K562 (cell line): ENCODE measurements at regions not wholly inside any gene's neighbourhood (a gene's known extent, or its start where the extent isn't known, plus 50 kb on each side); places are given as distances from the start of the nearest gene placed in this dataset.

ENCODE experiments used
- ATAC-seq: fragments of 200-7000 bp; cut with Tn5 transposase; 3 replicates; pipeline ENCODE4 v1.9.1; 2020; ENCODE audit warnings: moderate library complexity
- BruUV-seq: library from RNA; stranded (reverse); fragments of 400-500 nt; replicated peaks from 2 replicates; lab custom pipeline; 2021; lab: Mats Ljungman, UMichigan
- CTCF ChIA-PET: fragments of 300-600 bp; formaldehyde crosslinking; extraction: SDS; loops from one replicate; lab custom pipeline; 2021; ENCODE audit warnings: low intra/inter-chr PET ratio; lab: Yijun Ruan, JAX
- POLR2A ChIA-PET: fragments of 300-600, 350-650 bp; sonication (Branson Sonifier 250); formaldehyde crosslinking; extraction: SDS; loops from one replicate; lab custom pipeline; 2021; ENCODE audit warnings: antibody characterized with exemption, inconsistent platforms; lab: Yijun Ruan, JAX
- DNase-seq, 4 experiments: peaks; one replicate each; pipeline versions ENCODE4 v3.0.0 to v3.0.0-alpha.2; 2011 to 2018; ENCODE audit warnings: low spot score in 3 of 4, mixed read lengths in 3 of 4; ENCODE audit errors: extremely low read depth in 1 of 4
- FAIRE-seq: peaks from 2 replicates; lab custom pipeline; 2011; peaks lifted over from hg19 to GRCh38; lab: Jason Lieb, UNC
- H2AFZ ChIP-seq: 2 replicates; pipeline ENCODE4 v1.6.0; 2011; ENCODE audit warnings: low read depth, low read length, control low read depth, inconsistent platforms
- H3K27ac ChIP-seq: fragments of 200-600 bp; 3 replicates; pipeline ENCODE4 v1.8.0; 2011; ENCODE audit warnings: low read depth, mild to moderate bottlenecking, control low read depth, inconsistent platforms, low read length, moderate library complexity, mixed read lengths; ENCODE audit errors: extremely low read depth
- H3K27me3 ChIP-seq, 2 experiments: fragments of 300-600 bp in 1 of 2; 2 replicates in 1 of 2; 3 replicates in 1 of 2; pipeline versions ENCODE4 v1.6.0 to v1.8.0; 2011; ENCODE audit warnings: inconsistent platforms in 2 of 2, low read length in 2 of 2, mild to moderate bottlenecking in 1 of 2, mixed read lengths in 1 of 2, moderate library complexity in 1 of 2; ENCODE audit not compliant: control insufficient read depth in 2 of 2, insufficient read depth in 2 of 2
- H3K36me3 ChIP-seq: fragments of 300-600 bp; 3 replicates; pipeline ENCODE4 v1.8.0; 2011; ENCODE audit warnings: mild to moderate bottlenecking, low read length, inconsistent platforms; ENCODE audit not compliant: control insufficient read depth, insufficient read depth
- H3K4me1 ChIP-seq, 2 experiments: fragments of 200-600 bp in 1 of 2; replicated peaks in 1 of 2; 2 replicates in 1 of 2; 3 replicates in 1 of 2; pipeline versions ENCODE4 v1.5.1 to v1.8.0; 2011; ENCODE audit warnings: inconsistent platforms in 2 of 2, low read length in 2 of 2, mild to moderate bottlenecking in 1 of 2, mixed read lengths in 1 of 2, moderate library complexity in 1 of 2; ENCODE audit not compliant: control insufficient read depth in 2 of 2, insufficient read depth in 2 of 2
- H3K4me2 ChIP-seq: 2 replicates; pipeline ENCODE4 v1.6.1; 2011; ENCODE audit warnings: low read length, control low read depth, inconsistent platforms, mixed read lengths; ENCODE audit not compliant: insufficient read depth
- H3K4me3 ChIP-seq: fragments of 200-600 bp; sonication (generic), shearing (Covaris generic); 2 replicates; pipeline ENCODE4 v1.5.1; 2016; ENCODE audit warnings: control low read depth, inconsistent platforms
- H3K79me2 ChIP-seq: fragments of 200-600 bp; 3 replicates; pipeline ENCODE4 v1.8.0; 2011; ENCODE audit warnings: low read length, inconsistent platforms; ENCODE audit not compliant: control insufficient read depth, insufficient read depth
- H3K9ac ChIP-seq, 2 experiments: 2 replicates each; pipeline versions ENCODE4 v1.6.0 to v1.6.1; 2011; ENCODE audit warnings: low read depth in 2 of 2, low read length in 2 of 2, control low read depth in 1 of 2, inconsistent platforms in 1 of 2, mild to moderate bottlenecking in 1 of 2, mixed read lengths in 1 of 2; ENCODE audit not compliant: insufficient read depth in 1 of 2
- H3K9me1 ChIP-seq: one replicate; pipeline ENCODE4 v1.6.0; 2011; ENCODE audit warnings: inconsistent platforms, mild to moderate bottlenecking, low read length, moderate library complexity; ENCODE audit not compliant: control insufficient read depth, insufficient read depth
- H3K9me3 ChIP-seq: replicated peaks from 2 replicates; pipeline ENCODE4 v1.5.1; 2011; ENCODE audit warnings: low read depth, low read length, inconsistent platforms; ENCODE audit not compliant: control insufficient read depth, insufficient read depth
- H4K20me1 ChIP-seq: replicated peaks from 2 replicates; pipeline ENCODE4 v1.6.1; 2011; ENCODE audit warnings: low read length, inconsistent platforms, mixed read lengths; ENCODE audit not compliant: control insufficient read depth, insufficient read depth
- CHCHD3 ChIP-seq: fragments of 250-450 bp; sonication (Bioruptor Pico); IDR thresholded peaks from 2 replicates; pipeline ENCODE4 v2.1.2; 2022; ENCODE audit warnings: mild to moderate bottlenecking
- CTCF ChIP-seq, 3 experiments: IDR thresholded peaks in 2 of 3; conservative IDR thresholded peaks in 1 of 3; 2 replicates each; pipeline ENCODE4 v1.5.1; 2011 to 2012; ENCODE audit warnings: low read length in 3 of 3, mild to moderate bottlenecking in 3 of 3, control low read depth in 2 of 3, improper control_type of control experiment in 1 of 3, inconsistent platforms in 1 of 3, low read depth in 1 of 3, mixed read lengths in 1 of 3, moderate library complexity in 1 of 3; ENCODE audit not compliant: insufficient read depth in 2 of 3
- HNRNPL ChIP-seq: fragments of 200-400 bp; formaldehyde crosslinking; IDR thresholded peaks from 2 replicates; pipeline ENCODE4 v1.6.1; 2017; ENCODE audit warnings: low read depth, mild to moderate bottlenecking, low read length
- MEF2D ChIP-seq: conservative IDR thresholded peaks from 2 replicates; pipeline ENCODE4 v1.6.1; 2016; ENCODE audit warnings: low read depth, missing genetic modification characterization, missing compliant biosample characterization
- SMARCC2 ChIP-seq: fragments of 450-650 bp; IDR thresholded peaks from 2 replicates; pipeline ENCODE4 v1.6.1; 2017; ENCODE audit warnings: antibody characterized with exemption, moderate library complexity, mild to moderate bottlenecking, low read depth
- TGIF2 ChIP-seq: sonication (generic); formaldehyde crosslinking; IDR thresholded peaks from 2 replicates; pipeline ENCODE4 v1.8.1; 2022; ENCODE audit warnings: mild to moderate bottlenecking, missing genetic modification reagents, moderate library complexity
- WGBS: fragments of 100-300 bp; shearing (Covaris generic); methylation state at CpG from one replicate; pipeline ENCODE4 v1.1.6; 2016; ENCODE audit warnings: low coverage, mixed read lengths; ENCODE audit not compliant: insufficient coverage; ENCODE audit errors: missing lambda C conversion rate; 5-methylcytosine and 5-hydroxymethylcytosine counted together
- in situ Hi-C: fragments of 300-500 bp; cut with MboI; formaldehyde crosslinking; loops from 4 replicates; pipeline ENCODE4 v1.15.0; 2018; ENCODE audit warnings: inconsistent platforms, mixed read lengths
- intact Hi-C: fragments of 100-400 bp; cut with micrococcal nuclease; formaldehyde crosslinking; loops from 2 replicates; pipeline ENCODE4 v1.14.2; 2022

- Histone ChIP-seq H3K27me3 (no peaks in the 10 kb centered on the region), H3K79me2 (no peaks in the 10 kb centered on the region), H3K4me2 (no peak overlapping the region), H3K4me3 (no peak overlapping the region), H2AFZ (no peak overlapping the region), H3K27ac (no peak overlapping the region), H3K4me1 (peaks cover 0 to 6% of the 10 kb centered on the region in 2 experiments; a peak in 2 of 5 replicates), H3K9me1 (no peaks in the 10 kb centered on the region), H3K9me3 (no peaks in the 10 kb centered on the region), H3K36me3 (no peaks in the 10 kb centered on the region), H4K20me1 (no peaks in the 10 kb centered on the region), H3K9ac (no peak overlapping the region)
- TF ChIP-seq MEF2D (tag), result no peak
- POLR2A ChIA-PET, result no interaction called here
- no peak for ATAC-seq
- FAIRE-seq, result no peak
- 57% methylated on average over 1 of the region's 1 CpG for WGBS
- in situ Hi-C loops, result no loop called here
- intact Hi-C loops, result no loop called here
- CTCF ChIA-PET, result no interaction called here
- BruUV-seq, result no TSS peak
- DNase-seq, result no peak
Measured at GRCh38 chr4:74642006-74642405, 152.3 kb downstream of the BTC start.

DNA sequence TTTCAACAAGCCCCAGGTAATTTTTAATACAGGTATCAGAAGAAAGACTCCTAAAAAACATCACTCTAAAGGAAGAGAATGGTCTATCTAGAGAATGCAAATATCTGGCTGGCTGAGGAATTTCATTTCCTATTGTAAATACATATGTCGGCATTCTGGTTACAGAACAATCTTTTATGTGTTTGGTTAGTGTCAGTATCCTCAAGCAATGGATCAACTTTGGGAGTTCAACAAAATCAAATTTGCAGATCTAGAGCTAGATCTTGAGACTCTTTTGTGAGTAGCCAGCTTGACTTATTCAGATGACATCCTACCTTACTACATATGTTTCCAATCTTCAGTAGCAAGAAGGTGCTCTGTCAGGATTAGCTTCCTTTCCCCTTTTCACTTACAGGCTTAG lies 145.1 kb downstream of the BTC start:
- Histone ChIP-seq H3K79me2 (no peaks in the 10 kb centered on the region), H3K9me3 (no peaks in the 10 kb centered on the region), H4K20me1 (no peaks in the 10 kb centered on the region), H3K4me2 (no peak overlapping the region), H3K27me3 (no peaks in the 10 kb centered on the region), H3K4me3 (no peak overlapping the region), H3K27ac (no peak overlapping the region), H3K9ac (no peak overlapping the region), H3K9me1 (no peaks in the 10 kb centered on the region), H2AFZ (no peak overlapping the region), H3K4me1 (peaks cover 0 to 4% of the 10 kb centered on the region in 2 experiments; a peak in 1 of 5 replicates), H3K36me3 (no peaks in the 10 kb centered on the region)
- no TSS peak for BruUV-seq
- ChIA-PET POLR2A (no interaction called here), CTCF (no interaction called here)
- no peak for FAIRE-seq
- WGBS, result 82% methylated on average over 1 of the region's 1 CpG
- in situ Hi-C loops (no loop called here), intact Hi-C loops (no loop called here)
- ATAC-seq, result no peak
- DNase-seq, result no peak
- TF ChIP-seq SMARCC2 (no peak), HNRNPL (no peak), TGIF2 (CRISPR knock-in tag) (no peak), CTCF (IDR thresholded peaks at IDR 0.05 in 2 of 3, conservative IDR thresholded peaks at IDR 0.05 in 1 of 3; ENCODE audit: insufficient read depth in 2 of 3, low read depth in 1 of 3, low read length in 3 of 3) (no peak), CHCHD3 (CRISPR knock-in tag) (no peak)
